ENCODE measurements at regions not wholly inside any gene's neighbourhood (a gene's known extent, or its start where the extent isn't known, plus 50 kb on each side); places are given as distances from the start of the nearest gene placed in this dataset.

- Mint-ChIP-seq H3K27ac (no peak overlapping the region), H3K4me3 (no peak overlapping the region), H3K9me3 (no peaks in the 10 kb centered on the region), H3K27me3 (ENCODE audit: insufficient read depth) (peaks cover 15% of the 10 kb centered on the region), H3K4me1 (ENCODE audit: low read depth) (no peaks in the 10 kb centered on the region), H3K36me3 (ENCODE audit: low read depth) (no peaks in the 10 kb centered on the region)
- no peak for DNase-seq
- TF ChIP-seq CTCF (IDR thresholded peaks at IDR 0.05), result no peak
Measured at GRCh38 chr7:25953859-25954258, 198.1 kb upstream of the NFE2L3 start.

GRCh38 chr7:25954395-25954794 lies 197.6 kb upstream of the NFE2L3 start:
- no peak for TF ChIP-seq CTCF (IDR thresholded peaks at IDR 0.05)
- Mint-ChIP-seq H3K4me3 (no peak overlapping the region), H3K27me3 (ENCODE audit: insufficient read depth) (peaks cover 10% of the 10 kb centered on the region), H3K9me3 (no peaks in the 10 kb centered on the region), H3K27ac (no peak overlapping the region), H3K4me1 (ENCODE audit: low read depth) (no peaks in the 10 kb centered on the region), H3K36me3 (ENCODE audit: low read depth) (no peaks in the 10 kb centered on the region)
- no peak for DNase-seq

GRCh38 chr7:25959168-25959734 lies 192.7 kb upstream of the NFE2L3 start:
- H3K27me3 Mint-ChIP-seq (ENCODE audit: insufficient read depth), result no peaks in the 10 kb centered on the region; the same call in 1 of the 2 replicates

GRCh38 chr7:25963733-25964132 lies 188.3 kb upstream of the NFE2L3 start:
- H3K27ac Mint-ChIP-seq, result no peak overlapping the region
- peaks cover 7% of the 10 kb centered on the region; the same call in 1 of the 2 replicates for H3K9me3 Mint-ChIP-seq
- peaks cover 2% of the 10 kb centered on the region; the same call in 1 of the 2 replicates for H3K27me3 Mint-ChIP-seq (ENCODE audit: insufficient read depth)
- H3K4me1 Mint-ChIP-seq (ENCODE audit: low read depth), result no peaks in the 10 kb centered on the region
- no peak overlapping the region for H3K4me3 Mint-ChIP-seq
- no peaks in the 10 kb centered on the region for H3K36me3 Mint-ChIP-seq (ENCODE audit: low read depth)
- no peak for TF ChIP-seq CTCF (IDR thresholded peaks at IDR 0.05)
- no peak for DNase-seq

More at GRCh38 chr7:25959168-25959734, 192.7 kb upstream of the NFE2L3 start:
- TF ChIP-seq CTCF (IDR thresholded peaks at IDR 0.05), result no peak
- Mint-ChIP-seq H3K36me3 (ENCODE audit: low read depth) (no peaks in the 10 kb centered on the region), H3K4me1 (ENCODE audit: low read depth) (no peaks in the 10 kb centered on the region), H3K4me3 (no peak overlapping the region), H3K9me3 (no peaks in the 10 kb centered on the region), H3K27ac (no peak overlapping the region)
- DNase-seq, result no peak

- no peaks in the 10 kb centered on the region for H3K36me3 Mint-ChIP-seq (ENCODE audit: low read depth)
- DNase-seq, result no peak
- peaks cover 2% of the 10 kb centered on the region for H3K27me3 Mint-ChIP-seq (ENCODE audit: insufficient read depth)
- H3K9me3 Mint-ChIP-seq, result peaks cover 7% of the 10 kb centered on the region; the same call in 1 of the 2 replicates
- no peak overlapping the region for H3K27ac Mint-ChIP-seq
- H3K4me1 Mint-ChIP-seq (ENCODE audit: low read depth), result no peaks in the 10 kb centered on the region
- H3K4me3 Mint-ChIP-seq, result no peak overlapping the region
- TF ChIP-seq CTCF (IDR thresholded peaks at IDR 0.05), result no peak
Measured at GRCh38 chr7:25964483-25964991, 187.5 kb upstream of the NFE2L3 start.

Measured in HFFc6 (cell line).